Posterior cingulate gyrus (tissue), 11 donors: ENCODE measurements at regions not wholly inside any gene's neighbourhood (a gene's known extent, or its start where the extent isn't known, plus 50 kb on each side); places are given as distances from the start of the nearest gene placed in this dataset.

ENCODE experiments used
- DNase-seq, 10 donors: peaks; one replicate each; pipeline versions ENCODE4 v3.0.0 to v3.0.0-alpha.2; 2020 to 2021; ENCODE audit warnings: mixed read lengths in 3 of 10
- intact Hi-C: fragments of 100-400 bp; cut with DNase I; formaldehyde crosslinking; loops from one replicate; pipeline ENCODE4 v1.15.1; 2023

DNA sequence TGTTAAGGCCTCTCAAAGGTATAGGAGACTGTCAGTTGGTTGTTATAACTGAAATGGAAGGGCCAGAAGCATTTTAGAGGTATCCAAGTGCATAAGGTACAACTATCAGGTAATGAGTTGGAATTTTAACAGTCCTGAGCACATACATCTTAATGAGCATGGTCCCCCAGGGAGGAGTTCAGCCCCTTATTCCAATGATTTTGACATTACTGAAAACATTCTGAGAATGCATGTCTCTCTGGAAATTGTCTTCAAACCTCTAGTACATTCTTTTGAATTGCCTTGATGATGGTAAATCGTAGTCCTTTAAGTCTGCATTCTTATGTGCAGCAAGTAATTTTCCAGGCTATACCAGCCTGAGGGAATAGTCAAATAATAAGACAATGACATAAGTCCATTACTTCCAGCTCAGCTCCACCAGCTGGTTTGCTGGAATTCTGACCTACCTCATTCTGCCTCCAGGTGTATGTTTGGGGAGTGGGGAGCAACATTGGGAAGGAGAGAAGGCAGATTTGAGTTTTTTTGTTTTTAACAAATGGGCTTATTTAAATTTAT, 239.2 kb downstream of the MSRB3 start:
- intact Hi-C loops, result no loop called here
- DNase-seq, result no peak

DNA sequence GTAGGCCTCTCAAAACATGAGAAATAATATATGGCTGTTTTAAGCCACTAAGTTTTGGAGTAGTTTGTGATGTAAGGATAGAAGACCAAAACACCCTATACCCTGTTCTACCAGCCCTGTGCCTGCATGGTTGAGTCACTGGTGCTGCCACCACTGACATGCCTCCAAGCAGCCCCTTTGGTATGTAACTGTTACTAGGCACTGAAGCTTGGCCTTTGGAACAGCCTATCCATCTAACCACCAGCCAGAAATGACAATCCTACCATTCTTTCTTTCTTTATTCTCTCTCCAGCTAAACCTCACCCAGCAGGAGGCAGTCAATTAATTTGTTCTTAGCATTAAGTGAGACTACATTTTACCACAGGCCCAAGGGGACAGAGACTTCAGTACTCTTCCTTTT, 240.3 kb downstream of the MSRB3 start:
- no peak for DNase-seq
- intact Hi-C loops, result no loop called here

DNA sequence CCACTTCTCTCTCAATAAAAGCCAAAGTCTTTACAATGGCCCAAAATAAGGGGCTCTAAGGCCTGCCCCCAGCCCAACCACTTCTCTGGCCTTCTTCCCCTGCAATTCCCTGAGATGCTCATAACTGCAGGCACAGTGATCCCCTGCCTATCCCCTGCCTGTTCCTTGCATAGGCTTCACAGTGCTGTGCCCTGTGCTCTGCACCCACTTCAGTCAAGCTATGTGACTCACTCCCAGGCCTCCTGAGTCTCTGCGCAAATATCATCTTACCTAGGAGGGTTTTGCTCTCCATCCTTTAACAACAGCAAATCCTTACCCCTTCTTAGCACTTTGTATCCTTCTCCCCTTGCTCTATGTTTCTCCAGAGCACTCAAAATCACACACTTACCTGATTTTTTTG, 242.2 kb downstream of the MSRB3 start:
- intact Hi-C loops, result no loop called here
- no peak for DNase-seq

DNA sequence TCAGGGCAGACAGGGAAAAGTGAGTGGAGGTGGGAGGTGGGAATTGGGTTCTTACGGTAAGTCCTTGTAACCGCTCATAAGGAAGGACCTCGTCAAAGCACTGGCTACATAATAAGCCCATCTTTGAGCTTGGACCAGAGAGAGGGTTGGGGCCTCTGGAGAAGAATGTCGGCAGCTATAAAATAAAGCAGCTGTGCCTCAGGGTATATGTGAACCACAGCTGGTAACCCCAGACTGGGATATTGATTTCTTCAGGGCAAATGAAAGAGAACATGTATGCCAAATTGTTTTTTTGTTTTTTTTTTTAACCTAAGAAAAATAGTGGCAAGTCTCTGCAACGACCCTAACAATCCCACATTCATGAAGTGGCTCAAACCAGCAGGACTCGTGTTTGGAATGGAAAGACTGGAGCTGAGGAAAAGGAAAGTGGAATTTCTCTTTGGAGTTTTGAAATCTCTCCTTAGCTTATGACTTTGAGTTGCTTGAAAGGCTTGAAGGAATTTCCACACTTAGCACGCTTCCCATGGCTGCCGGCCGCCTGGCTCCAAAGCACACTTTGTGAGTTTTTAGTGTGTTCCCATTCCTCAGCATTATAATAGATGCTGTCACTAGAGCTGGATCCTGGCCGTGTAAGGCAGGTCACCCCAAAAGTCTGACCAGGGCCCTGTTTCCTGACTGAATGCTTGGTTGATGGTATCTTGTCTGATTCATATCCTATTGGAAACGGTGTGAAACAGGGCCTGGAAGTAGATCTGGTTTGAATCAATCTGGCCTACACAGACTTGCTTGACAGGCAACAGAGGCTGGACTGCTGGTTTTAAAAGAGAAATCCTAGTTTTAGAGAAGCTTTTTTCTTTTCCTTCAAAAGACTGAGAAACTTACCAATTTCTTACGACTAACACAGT, 244.7 kb downstream of the MSRB3 start:
- DNase-seq, result no peak
- intact Hi-C loops, result no loop called here

DNA sequence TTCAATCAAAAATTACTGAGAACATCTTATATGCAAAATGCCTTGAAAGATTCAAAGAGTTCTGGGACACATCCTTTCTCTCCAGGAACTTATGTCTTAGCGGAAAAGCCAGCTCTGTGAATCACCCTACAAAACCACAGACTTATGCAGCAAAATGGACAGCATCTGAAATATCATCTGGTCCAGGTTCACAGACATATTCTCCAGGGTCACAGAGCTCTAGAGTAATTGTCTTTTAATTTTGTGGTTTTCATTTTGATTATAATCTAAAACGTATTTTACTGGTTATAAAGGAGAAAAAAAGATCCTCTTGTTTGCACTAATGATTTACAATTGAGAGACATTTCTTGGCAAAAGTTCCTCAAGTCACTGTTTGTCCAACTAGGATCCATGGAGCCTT, 246.2 kb downstream of the MSRB3 start:
- intact Hi-C loops, result no loop called here

DNA sequence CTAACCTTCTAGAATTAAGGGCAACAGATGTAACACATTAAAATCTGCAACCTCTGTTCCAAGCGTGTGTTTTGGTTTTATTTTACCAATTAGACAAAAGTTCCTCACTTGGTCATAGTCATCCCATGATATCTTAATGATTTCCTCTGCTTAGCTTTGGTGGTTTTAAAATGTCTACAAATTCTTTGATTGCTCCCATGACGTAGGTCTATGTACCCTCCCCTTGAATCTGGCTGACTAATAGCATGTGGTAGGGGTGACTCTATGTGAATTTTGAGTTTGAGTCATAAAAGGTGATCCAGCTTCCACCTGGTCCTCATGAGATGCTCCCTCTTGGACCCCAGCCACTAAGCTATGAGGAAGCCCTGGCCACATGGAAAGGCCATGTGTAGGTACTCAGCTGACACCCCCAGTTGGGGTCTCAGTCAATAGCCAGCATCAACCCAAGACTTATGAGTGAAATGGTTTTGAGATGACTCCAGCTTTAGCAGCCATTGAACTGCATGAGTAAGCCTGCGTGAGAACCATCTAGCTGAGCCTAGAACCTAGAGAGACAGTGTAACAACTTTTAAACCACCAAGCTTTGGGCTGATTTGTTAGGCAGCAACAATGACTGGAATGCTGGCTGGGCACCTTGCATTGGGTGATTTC, 247.1 kb downstream of the MSRB3 start:
- intact Hi-C loops, result no loop called here

More for the DNA sequence above, 246.2 kb downstream of the MSRB3 start:
- DNase-seq, result no peak

DNA sequence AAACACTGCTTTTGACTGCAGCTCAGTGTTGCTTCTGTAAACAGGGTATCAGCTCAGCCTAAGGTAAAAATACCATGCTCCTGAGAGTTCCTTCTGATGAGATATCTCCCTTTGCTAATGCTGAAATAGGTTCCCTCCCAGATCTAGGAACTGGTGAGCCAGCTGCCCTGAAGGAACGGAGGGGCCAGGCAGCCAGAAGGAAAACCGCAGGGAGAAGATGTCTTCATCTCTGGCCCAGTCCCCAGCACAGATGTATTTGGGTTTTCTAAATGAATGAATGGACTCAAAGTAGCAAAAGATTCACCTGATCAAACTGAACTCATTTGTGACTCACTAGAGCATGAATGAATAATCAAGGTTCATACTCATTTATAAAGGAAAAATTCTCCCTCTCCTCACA, 247.8 kb downstream of the MSRB3 start:
- no peak for DNase-seq
- intact Hi-C loops, result no loop called here

More for the DNA sequence above, 247.1 kb downstream of the MSRB3 start:
- no peak for DNase-seq

GRCh38 chr12:65528127-65528526, 249.6 kb downstream of the MSRB3 start:
- intact Hi-C loops, result no loop called here
- no peak for DNase-seq

- intact Hi-C loops, result no loop called here
- no peak for DNase-seq
These were observed 250.6 kb downstream of the MSRB3 start for GRCh38 chr12:65529106-65529505.

GRCh38 chr12:65529771-65530435, 251.4 kb downstream of the MSRB3 start:
- no peak for DNase-seq
- intact Hi-C loops, result no loop called here

DNA sequence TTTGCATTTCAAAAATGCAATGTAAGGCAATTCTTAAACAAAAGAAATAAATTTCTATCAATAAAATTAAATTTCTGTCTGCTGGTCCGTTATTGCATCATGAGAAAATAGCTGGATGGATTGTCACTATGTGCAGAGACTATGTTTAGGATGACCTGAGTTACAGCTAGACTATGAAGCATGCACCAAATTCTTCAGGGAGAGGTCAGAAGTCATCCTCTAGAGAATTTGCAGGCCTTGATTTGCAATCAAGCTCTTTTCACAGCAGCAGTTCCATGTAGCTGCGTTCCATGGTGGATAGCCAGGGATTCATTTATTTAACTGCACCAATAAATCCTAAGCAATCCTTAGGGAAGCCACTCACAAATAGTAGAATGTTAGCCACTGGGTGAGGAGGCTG, 253.7 kb downstream of the MSRB3 start:
- intact Hi-C loops, result no loop called here

GRCh38 chr12:65532764-65533163, 254.3 kb downstream of the MSRB3 start:
- DNase-seq, result no peak
- intact Hi-C loops, result no loop called here

More for the DNA sequence above, 253.7 kb downstream of the MSRB3 start:
- no peak for DNase-seq

GRCh38 chr12:65533177-65533883, 254.8 kb downstream of the MSRB3 start:
- no peak for DNase-seq
- intact Hi-C loops, result no loop called here

DNA sequence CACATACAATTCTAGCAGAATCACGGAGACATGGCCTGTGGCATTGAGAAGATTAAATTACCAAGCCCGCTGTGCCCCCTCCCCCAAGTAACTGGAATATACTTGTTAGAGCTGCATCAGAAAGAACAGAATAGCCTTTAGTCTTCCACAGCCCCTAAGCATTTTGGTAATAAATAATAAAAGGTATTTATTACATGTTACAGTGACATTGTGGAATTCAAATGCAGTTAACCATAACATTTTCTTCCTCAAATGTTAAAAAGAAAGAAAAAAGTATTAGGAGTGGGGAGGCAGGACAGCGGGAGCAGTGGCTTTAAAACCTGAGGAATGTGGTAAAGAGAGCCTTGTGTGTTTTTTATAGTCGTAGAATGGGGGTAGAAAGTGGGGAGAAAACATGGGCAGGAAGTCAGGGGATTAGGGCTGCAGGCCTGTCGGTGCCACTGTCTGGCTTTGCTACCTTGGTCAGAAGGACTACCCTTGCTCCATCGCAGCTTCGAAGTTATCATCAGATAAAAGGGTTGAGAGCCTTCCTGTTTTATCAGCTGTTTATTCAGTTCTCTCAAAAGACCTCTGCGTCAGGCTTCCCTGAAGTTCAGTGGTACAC, 255.9 kb downstream of the MSRB3 start:
- intact Hi-C loops, result no loop called here

GRCh38 chr12:65535946-65536345, 257.5 kb downstream of the MSRB3 start:
- DNase-seq, result no peak
- intact Hi-C loops, result no loop called here

More for the DNA sequence above, 255.9 kb downstream of the MSRB3 start:
- no peak for DNase-seq

DNA sequence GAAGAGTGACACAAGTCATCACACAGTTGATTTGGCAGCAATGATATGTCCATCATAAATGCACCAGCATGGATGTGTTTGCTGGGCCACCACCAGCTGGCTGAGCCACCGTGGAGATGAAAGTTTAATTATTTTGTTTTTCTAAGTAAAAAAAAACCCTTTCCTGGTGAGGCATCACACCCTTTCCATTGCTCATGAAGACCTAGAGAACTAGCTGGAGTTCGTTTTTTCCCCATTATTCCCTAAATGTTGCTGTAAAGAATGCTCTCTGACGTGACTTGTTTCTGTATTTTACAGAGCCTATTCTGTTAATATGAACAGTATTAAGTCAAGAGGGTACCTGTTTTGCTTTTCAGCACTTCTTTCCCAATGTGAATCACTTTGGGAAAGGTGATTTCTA, 257.9 kb downstream of the MSRB3 start:
- intact Hi-C loops, result no loop called here
- no peak for DNase-seq

GRCh38 chr12:65536876-65537681, 258.6 kb downstream of the MSRB3 start:
- intact Hi-C loops, result no loop called here

DNA sequence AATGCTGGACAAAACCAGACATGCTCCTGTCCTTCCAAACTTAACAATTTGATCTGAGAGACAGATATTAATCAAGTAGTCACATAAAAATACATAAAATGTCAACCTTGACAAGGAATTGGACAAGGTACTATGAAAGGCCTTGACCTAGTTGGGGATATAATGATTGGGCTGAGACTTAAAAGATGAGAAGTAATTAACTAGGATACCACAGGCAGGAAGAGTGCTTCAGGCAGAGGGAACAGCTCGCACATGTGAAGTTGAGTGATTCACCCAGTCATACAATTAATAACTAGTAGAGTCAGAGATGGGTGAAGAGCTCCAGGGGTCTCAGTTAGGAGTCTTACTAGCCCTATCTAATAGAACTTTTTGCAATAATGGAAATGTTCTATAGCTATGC, 259.5 kb downstream of the MSRB3 start:
- DNase-seq, result no peak
- intact Hi-C loops, result no loop called here

More at GRCh38 chr12:65536876-65537681, 258.6 kb downstream of the MSRB3 start:
- DNase-seq, result no peak

- no peak for DNase-seq
- intact Hi-C loops, result no loop called here
These were observed 260.5 kb downstream of the MSRB3 start for GRCh38 chr12:65539023-65539422.
